ENCODE measurements at regions not wholly inside any gene's neighbourhood (a gene's known extent, or its start where the extent isn't known, plus 50 kb on each side); places are given as distances from the start of the nearest gene placed in this dataset.

GRCh38 chr1:90786709-90787108 is 69.6 kb upstream of the BARHL2 start:
- no peak for TF ChIP-seq CTCF (IDR thresholded peaks at IDR 0.05; ENCODE audit: low read depth, low read length)
- Histone ChIP-seq H3K9me3 (ENCODE audit: control insufficient read depth, insufficient read depth, low read length) (no peaks in the 10 kb centered on the region), H3K27ac (ENCODE audit: low read depth, low read length) (no peak overlapping the region), H3K27me3 (ENCODE audit: control insufficient read depth, insufficient read depth, low read length) (peaks cover 2% of the 10 kb centered on the region), H3K4me3 (ENCODE audit: low read depth, low read length) (no peak overlapping the region)
- ChIA-PET CTCF (no interaction called here), POLR2A (no interaction called here)
- DNase-seq (ENCODE audit: low read depth, low spot score) = no peak

- POLR2A ChIA-PET = no interaction called here
- TF ChIP-seq CTCF (IDR thresholded peaks at IDR 0.05; ENCODE audit: low read depth, low read length) = no peak
- H3K27me3 ChIP-seq (ENCODE audit: control insufficient read depth, insufficient read depth, low read length) = peaks cover 2% of the 10 kb centered on the region
- H3K27ac ChIP-seq (ENCODE audit: low read depth, low read length) = no peak overlapping the region
- H3K9me3 ChIP-seq (ENCODE audit: control insufficient read depth, insufficient read depth, low read length) = no peaks in the 10 kb centered on the region
- H3K4me3 ChIP-seq (ENCODE audit: low read depth, low read length) = no peak overlapping the region
- DNase-seq (ENCODE audit: low read depth, low spot score) = no peak
- CTCF ChIA-PET = interaction anchor here (2.0 kb wide), 1 partner anchor 381 kb away, joined by 4 read pairs; no protein-coding TSS in a partner anchor
These were observed 67.2 kb upstream of the BARHL2 start for GRCh38 chr1:90784186-90784847.

GRCh38 chr1:90783181-90783580 is 66.1 kb upstream of the BARHL2 start:
- peaks cover 2% of the 10 kb centered on the region for H3K27me3 ChIP-seq (ENCODE audit: control insufficient read depth, insufficient read depth, low read length)
- POLR2A ChIA-PET = no interaction called here
- H3K4me3 ChIP-seq (ENCODE audit: low read depth, low read length) = no peak overlapping the region
- TF ChIP-seq CTCF (IDR thresholded peaks at IDR 0.05; ENCODE audit: low read depth, low read length) = no peak
- H3K27ac ChIP-seq (ENCODE audit: low read depth, low read length) = no peak overlapping the region
- no peaks in the 10 kb centered on the region for H3K9me3 ChIP-seq (ENCODE audit: control insufficient read depth, insufficient read depth, low read length)
- no peak for DNase-seq (ENCODE audit: low read depth, low spot score)
- CTCF ChIA-PET = no interaction called here

- no peak overlapping the region for H3K27ac ChIP-seq (ENCODE audit: low read depth, low read length)
- ChIA-PET POLR2A (no interaction called here), CTCF (no interaction called here)
- no peak for TF ChIP-seq CTCF (IDR thresholded peaks at IDR 0.05; ENCODE audit: low read depth, low read length)
- no peak overlapping the region for H3K4me3 ChIP-seq (ENCODE audit: low read depth, low read length)
- H3K9me3 ChIP-seq (ENCODE audit: control insufficient read depth, insufficient read depth, low read length) = no peaks in the 10 kb centered on the region
- H3K27me3 ChIP-seq (ENCODE audit: control insufficient read depth, insufficient read depth, low read length) = peaks cover 2% of the 10 kb centered on the region
- no peak for DNase-seq (ENCODE audit: low read depth, low spot score)
These were observed 64.9 kb upstream of the BARHL2 start for GRCh38 chr1:90782046-90782445.

- ChIA-PET CTCF (no interaction called here), POLR2A (no interaction called here)
- Histone ChIP-seq H3K4me3 (ENCODE audit: low read depth, low read length) (no peak overlapping the region), H3K27ac (ENCODE audit: low read depth, low read length) (no peak overlapping the region), H3K9me3 (ENCODE audit: control insufficient read depth, insufficient read depth, low read length) (no peaks in the 10 kb centered on the region), H3K27me3 (ENCODE audit: control insufficient read depth, insufficient read depth, low read length) (peaks cover 2% of the 10 kb centered on the region)
- no peak for TF ChIP-seq CTCF (IDR thresholded peaks at IDR 0.05; ENCODE audit: low read depth, low read length)
- DNase-seq (ENCODE audit: low read depth, low spot score) = no peak
These were observed 64.4 kb upstream of the BARHL2 start for GRCh38 chr1:90781534-90781933.

Data from AG04450 (cell line).